GM21619 (cell line): ENCODE measurements at regions not wholly inside any gene's neighbourhood (a gene's known extent, or its start where the extent isn't known, plus 50 kb on each side); places are given as distances from the start of the nearest gene placed in this dataset.

ENCODE experiments used
- ATAC-seq: cut with Tn5 transposase; IDR thresholded peaks from one replicate; pipeline ENCODE4 v1.9.1; 2021; ENCODE audit not compliant: unreplicated experiment

GRCh38 chr4:67051000-67051789 is 494.1 kb downstream of the CENPC start:
- no peak for ATAC-seq

DNA sequence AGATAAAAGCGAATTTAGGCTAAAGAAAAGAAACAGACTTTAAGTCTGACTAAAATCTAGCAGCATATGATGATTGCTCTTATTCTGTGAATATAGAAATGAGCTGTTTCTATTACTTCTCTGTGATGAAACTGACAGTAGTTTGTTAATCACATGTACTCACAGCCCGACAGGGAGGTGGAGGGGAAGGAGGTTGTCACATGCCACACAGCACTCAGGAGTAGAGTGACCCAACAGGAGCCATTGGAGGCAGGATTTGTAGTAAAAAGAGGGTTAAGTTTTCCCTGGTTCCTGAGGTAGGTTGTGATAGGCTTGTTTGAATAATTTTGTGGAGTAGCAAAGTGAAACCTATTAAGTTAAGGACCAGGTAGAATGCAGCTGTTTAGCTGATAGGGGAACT is 495.9 kb downstream of the CENPC start:
- ATAC-seq, result no peak

- no peak for ATAC-seq
Measured at GRCh38 chr4:67048530-67048929, 496.8 kb downstream of the CENPC start.

- ATAC-seq, result no peak
Measured at GRCh38 chr4:67040315-67040714, 505.0 kb downstream of the CENPC start.

DNA sequence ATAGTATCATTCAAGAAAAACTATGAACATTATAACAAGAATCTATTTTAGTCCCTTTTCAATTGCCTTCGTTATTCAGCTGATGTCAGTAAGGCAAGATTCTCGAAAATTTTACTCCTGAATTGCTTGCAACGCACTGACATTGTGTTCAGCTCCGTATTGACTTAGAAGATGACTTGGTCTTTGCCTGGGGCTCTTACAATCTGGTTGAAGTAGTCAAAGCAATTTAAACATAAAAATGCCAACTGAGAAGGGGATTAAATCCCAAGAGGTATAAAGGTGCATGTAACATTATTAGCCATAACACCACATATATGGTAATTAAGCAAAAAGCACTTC is 507.1 kb downstream of the CENPC start:
- no peak for ATAC-seq

GRCh38 chr4:67037504-67038227 is 507.6 kb downstream of the CENPC start:
- ATAC-seq, result no peak

- ATAC-seq, result no peak
Measured at GRCh38 chr4:67036791-67037190, 508.5 kb downstream of the CENPC start.

GRCh38 chr4:67035986-67036385 is 509.3 kb downstream of the CENPC start:
- ATAC-seq, result no peak

DNA sequence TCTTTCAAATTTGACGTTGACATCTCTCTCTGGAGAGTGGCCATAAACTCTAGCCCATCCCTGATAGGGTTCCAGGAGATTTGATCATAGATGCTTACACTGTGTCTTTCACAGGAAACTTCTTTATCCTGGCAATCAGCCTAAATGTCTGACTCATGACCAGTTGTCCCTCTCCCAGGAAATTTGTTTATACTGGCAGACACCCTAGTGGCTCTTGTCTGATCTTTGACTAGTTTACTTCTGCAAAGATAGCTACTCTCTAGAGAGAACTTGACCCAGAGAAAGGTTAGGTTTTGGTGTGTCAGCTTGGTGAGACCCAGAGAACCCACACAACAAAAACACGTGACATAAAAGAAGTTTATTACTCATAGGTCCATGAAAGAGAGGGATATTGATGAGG is 509.8 kb downstream of the CENPC start:
- no peak for ATAC-seq

- no peak for ATAC-seq
Measured at GRCh38 chr4:67030636-67031035, 514.7 kb downstream of the CENPC start.

DNA sequence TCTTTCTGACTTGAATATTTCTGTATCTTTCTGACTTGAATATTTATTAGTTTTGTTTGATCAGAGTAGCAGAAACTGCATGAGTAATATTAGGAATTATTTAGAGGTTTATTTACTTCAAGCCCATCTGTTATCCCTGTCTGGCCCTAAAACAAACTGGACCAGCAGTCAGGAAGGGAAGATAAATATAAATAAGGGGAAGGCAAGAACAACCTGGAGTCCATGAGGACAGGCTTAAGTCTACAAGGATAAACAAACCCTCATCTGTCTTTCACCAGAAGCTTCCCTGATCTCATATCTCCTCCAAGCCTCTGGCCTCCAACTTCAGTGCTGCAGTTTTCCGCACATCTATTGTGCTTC is 524.9 kb downstream of the CENPC start:
- no peak for ATAC-seq

- ATAC-seq, result no peak
Measured at GRCh38 chr4:67019686-67020437, 525.4 kb downstream of the CENPC start.

DNA sequence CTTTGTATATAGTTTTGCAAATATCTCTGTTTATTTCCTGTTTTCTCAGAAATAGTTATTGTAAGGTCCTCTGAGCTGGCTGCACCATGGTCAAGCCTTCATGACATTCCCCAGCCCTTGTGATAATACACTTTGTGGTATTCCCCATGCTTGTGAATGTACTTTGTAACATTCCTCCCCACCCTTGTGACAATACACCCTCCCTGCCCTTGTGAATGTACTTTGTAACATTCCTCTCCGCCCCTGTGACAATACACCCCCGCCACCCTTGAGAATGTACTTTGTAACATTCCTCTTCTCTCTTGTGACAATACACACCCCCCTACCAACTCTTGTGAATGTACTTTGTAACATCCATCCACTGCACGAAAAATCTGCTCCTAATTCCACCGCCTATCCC is 530.7 kb downstream of the CENPC start:
- ATAC-seq, result no peak

DNA sequence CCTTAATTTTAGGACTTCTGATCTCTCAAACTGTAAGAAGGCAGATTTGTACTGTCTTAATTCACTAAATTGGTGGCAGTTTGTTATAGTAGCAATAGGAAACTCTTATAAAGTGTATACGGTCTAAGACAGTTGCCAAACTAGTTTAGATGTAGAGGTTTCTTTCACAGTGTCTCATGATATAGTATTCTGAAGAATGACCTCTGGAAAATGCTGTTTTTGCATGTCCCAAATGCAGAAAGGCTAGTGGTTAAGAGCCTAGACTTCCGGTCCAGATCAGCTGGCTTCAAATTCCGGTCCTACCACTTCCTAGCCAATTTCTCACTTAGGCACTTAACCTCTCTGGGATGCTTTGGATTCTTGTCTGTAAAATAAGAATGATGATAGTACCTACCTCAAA is 538.5 kb downstream of the CENPC start:
- ATAC-seq, result no peak

DNA sequence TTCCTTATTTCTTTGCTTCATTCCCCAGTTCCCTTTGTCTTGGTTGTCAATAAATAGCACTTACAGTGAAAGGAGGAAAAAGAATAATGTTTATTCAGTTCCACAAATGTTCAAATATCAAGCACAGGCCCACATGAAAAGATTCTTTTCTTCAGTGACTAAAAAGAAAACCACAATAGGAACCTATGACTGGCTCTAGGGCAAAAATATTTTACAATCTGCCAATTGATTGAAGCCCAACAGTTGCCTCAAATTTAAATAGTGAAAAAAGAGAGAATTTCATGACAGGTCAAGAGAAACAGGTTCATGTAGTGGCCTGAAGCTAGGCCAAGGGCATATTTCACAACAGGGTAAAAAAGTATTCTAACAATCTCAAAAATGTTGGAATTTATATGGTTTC is 553.8 kb downstream of the CENPC start:
- no peak for ATAC-seq

GRCh38 chr4:66974665-66975064 is 570.6 kb downstream of the CENPC start:
- ATAC-seq, result no peak

- ATAC-seq, result no peak
Measured at GRCh38 chr4:66972087-66972486, 573.2 kb downstream of the CENPC start.

DNA sequence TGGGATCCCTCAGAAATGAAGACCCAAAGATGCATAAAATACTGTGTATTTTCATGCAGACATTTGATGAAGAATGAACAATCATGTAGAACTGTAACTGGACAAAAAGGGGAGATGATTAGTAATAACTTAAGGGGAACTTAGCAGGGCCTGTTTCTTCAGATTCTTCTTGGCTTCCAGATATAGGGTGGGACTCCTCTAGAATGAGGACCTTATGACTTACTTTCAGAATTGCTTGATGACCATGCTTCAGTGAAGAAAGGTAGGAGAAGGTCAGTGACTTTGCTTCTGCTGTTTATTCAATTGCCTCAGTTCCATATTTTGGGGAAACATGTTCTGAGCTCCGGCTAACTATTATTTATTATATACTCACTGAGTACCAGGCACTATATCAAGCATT is 580.8 kb downstream of the CENPC start:
- no peak for ATAC-seq

DNA sequence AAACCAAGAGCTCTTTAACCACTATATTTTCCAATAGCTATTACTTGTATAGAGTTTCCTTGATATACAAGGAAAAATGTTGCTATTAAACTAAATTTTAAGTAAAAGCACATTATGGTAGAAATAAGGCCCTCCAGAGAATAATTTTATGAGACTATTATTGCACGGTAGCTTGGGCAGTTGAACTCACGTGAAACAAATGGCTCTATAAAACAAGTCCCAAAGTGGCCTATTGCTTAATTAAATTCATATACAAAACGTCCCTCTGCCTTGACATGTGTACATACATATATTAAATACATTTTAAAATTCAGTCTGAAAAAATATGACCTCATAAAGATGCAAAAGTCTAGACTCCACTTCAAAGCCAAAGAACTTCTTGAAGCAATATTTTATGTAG is 582.2 kb downstream of the CENPC start:
- ATAC-seq, result no peak

DNA sequence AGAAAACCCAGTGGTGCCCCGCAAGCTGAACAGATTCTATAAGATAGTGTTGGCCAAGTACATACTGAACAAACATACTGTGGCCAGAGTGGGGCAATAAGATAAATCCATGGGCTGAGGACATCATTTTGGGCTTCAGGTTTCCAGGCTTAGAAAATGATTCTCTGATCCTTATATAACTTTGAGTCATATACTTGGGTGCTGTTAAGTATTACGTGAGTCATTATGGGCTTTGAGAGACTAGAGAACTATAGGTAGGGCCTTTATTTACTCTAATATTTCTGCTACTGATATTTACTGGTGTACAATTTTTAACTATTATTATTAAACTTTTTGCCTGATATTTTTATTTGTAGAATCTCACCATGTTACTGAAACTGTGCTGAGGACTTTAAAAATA is 586.1 kb downstream of the CENPC start:
- no peak for ATAC-seq

DNA sequence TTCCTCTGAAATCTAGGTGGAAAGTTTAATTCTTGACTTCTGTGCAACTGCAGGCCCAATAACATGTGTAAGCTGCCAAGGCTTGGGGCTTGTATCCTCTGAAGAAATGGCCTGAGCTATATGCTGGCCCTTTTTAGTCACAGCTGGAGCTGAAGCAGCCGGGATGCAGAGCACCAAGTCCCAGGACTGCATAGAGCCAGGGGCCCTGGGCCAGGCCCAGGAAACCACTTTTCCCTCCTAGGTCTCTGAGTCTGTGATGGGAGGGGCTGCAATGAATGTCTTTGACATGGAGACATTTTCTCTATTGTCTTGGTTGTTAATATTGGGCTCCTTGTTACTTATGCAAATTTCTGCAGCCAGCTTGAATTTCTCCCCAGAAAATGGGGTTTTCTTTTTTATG is 588.5 kb downstream of the CENPC start:
- no peak for ATAC-seq

DNA sequence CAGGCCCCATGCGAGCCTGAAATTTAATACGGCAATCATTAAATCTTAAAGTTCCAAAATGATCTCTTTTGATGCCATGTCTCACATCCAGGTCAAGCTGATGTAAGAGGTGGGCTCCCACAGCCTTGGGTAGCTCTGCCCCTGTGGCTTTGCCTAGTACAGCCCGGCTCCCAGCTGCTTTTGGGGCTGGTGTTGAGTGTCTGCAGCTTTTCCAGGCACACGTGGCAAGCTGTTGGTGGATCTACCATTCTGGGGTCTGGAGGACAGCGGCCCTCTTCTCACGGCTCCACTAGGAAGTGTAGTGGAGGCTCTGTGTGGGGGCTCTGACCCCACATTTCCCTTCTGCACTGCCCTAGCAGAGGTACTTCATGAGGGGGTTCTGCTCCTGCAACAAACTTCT is 588.9 kb downstream of the CENPC start:
- no peak for ATAC-seq
